ENCODE measurements at regions not wholly inside any gene's neighbourhood (a gene's known extent, or its start where the extent isn't known, plus 50 kb on each side); places are given as distances from the start of the nearest gene placed in this dataset.

GRCh38 chr13:109537584-109537983 lies 248.8 kb downstream of the IRS2 start:
- no peak for DNase-seq
- Histone ChIP-seq H3K4me3 (ENCODE audit: low read length) (no peak overlapping the region), H3K4me1 (ENCODE audit: control insufficient read depth, insufficient read depth, low read length) (no peaks in the 10 kb centered on the region), H3K36me3 (ENCODE audit: control insufficient read depth, insufficient read depth, low read length) (no peaks in the 10 kb centered on the region), H3K9me3 (ENCODE audit: control insufficient read depth, low read depth, low read length) (no peaks in the 10 kb centered on the region), H3K27ac (ENCODE audit: low read length) (no peak overlapping the region), H3K27me3 (ENCODE audit: control insufficient read depth, insufficient read depth, low read length) (no peaks in the 10 kb centered on the region)
- 50% methylated on average over 3 of the region's 12 CpGs for WGBS (ENCODE audit: insufficient coverage, low lambda C conversion rate)

GRCh38 chr13:109533350-109533749 lies 253.0 kb downstream of the IRS2 start:
- Histone ChIP-seq H3K4me1 (ENCODE audit: control insufficient read depth, insufficient read depth, low read length) (no peaks in the 10 kb centered on the region), H3K4me3 (ENCODE audit: low read length) (no peak overlapping the region), H3K27me3 (ENCODE audit: control insufficient read depth, insufficient read depth, low read length) (no peaks in the 10 kb centered on the region), H3K36me3 (ENCODE audit: control insufficient read depth, insufficient read depth, low read length) (no peaks in the 10 kb centered on the region), H3K9me3 (ENCODE audit: control insufficient read depth, low read depth, low read length) (no peaks in the 10 kb centered on the region), H3K27ac (ENCODE audit: low read length) (no peak overlapping the region)
- WGBS (ENCODE audit: insufficient coverage, low lambda C conversion rate), result no CpG with 5 or more reads among the region's 11 CpGs
- no peak for DNase-seq

- no peak for DNase-seq
- no peak overlapping the region for H3K4me3 ChIP-seq (ENCODE audit: low read length)
- H3K27ac ChIP-seq (ENCODE audit: low read length), result no peak overlapping the region
- no peaks in the 10 kb centered on the region for H3K9me3 ChIP-seq (ENCODE audit: control insufficient read depth, low read depth, low read length)
- H3K4me1 ChIP-seq (ENCODE audit: control insufficient read depth, insufficient read depth, low read length), result no peaks in the 10 kb centered on the region
- 100% methylated on average over 2 of the region's 5 CpGs for WGBS (ENCODE audit: insufficient coverage, low lambda C conversion rate)
- H3K36me3 ChIP-seq (ENCODE audit: control insufficient read depth, insufficient read depth, low read length), result no peaks in the 10 kb centered on the region
- peaks cover 2% of the 10 kb centered on the region for H3K27me3 ChIP-seq (ENCODE audit: control insufficient read depth, insufficient read depth, low read length)
Measured at GRCh38 chr13:109529964-109530363, 256.4 kb downstream of the IRS2 start.

GRCh38 chr13:109521719-109522118 lies 264.7 kb downstream of the IRS2 start:
- WGBS (ENCODE audit: insufficient coverage, low lambda C conversion rate), result no CpG with 5 or more reads among the region's 21 CpGs
- H3K9me3 ChIP-seq (ENCODE audit: control insufficient read depth, low read depth, low read length), result peaks cover 3% of the 10 kb centered on the region
- no peaks in the 10 kb centered on the region for H3K4me1 ChIP-seq (ENCODE audit: control insufficient read depth, insufficient read depth, low read length)
- no peak overlapping the region for H3K4me3 ChIP-seq (ENCODE audit: low read length)
- H3K27me3 ChIP-seq (ENCODE audit: control insufficient read depth, insufficient read depth, low read length), result peaks cover 2% of the 10 kb centered on the region
- no peaks in the 10 kb centered on the region for H3K36me3 ChIP-seq (ENCODE audit: control insufficient read depth, insufficient read depth, low read length)
- no peak overlapping the region for H3K27ac ChIP-seq (ENCODE audit: low read length)
- no peak for DNase-seq

- no peak overlapping the region for H3K4me3 ChIP-seq (ENCODE audit: low read length)
- no peak for DNase-seq
- H3K9me3 ChIP-seq (ENCODE audit: control insufficient read depth, low read depth, low read length), result peaks cover 3% of the 10 kb centered on the region
- H3K36me3 ChIP-seq (ENCODE audit: control insufficient read depth, insufficient read depth, low read length), result no peaks in the 10 kb centered on the region
- H3K27me3 ChIP-seq (ENCODE audit: control insufficient read depth, insufficient read depth, low read length), result no peaks in the 10 kb centered on the region
- H3K27ac ChIP-seq (ENCODE audit: low read length), result no peak overlapping the region
- H3K4me1 ChIP-seq (ENCODE audit: control insufficient read depth, insufficient read depth, low read length), result no peaks in the 10 kb centered on the region
Measured at GRCh38 chr13:109517517-109517916, 268.9 kb downstream of the IRS2 start.

- Histone ChIP-seq H3K27me3 (ENCODE audit: control insufficient read depth, insufficient read depth, low read length) (no peaks in the 10 kb centered on the region), H3K9me3 (ENCODE audit: control insufficient read depth, low read depth, low read length) (no peaks in the 10 kb centered on the region)
- DNase-seq, result no peak
Measured at GRCh38 chr13:109516186-109516585, 270.2 kb downstream of the IRS2 start.

GRCh38 chr13:109510013-109510412 lies 276.4 kb downstream of the IRS2 start:
- DNase-seq, result peak; percentile 6 to 59
- Histone ChIP-seq H3K27ac (ENCODE audit: low read length) (no peak overlapping the region), H3K4me1 (ENCODE audit: control insufficient read depth, insufficient read depth, low read length) (peaks cover 5% of the 10 kb centered on the region), H3K9me3 (ENCODE audit: control insufficient read depth, low read depth, low read length) (no peaks in the 10 kb centered on the region), H3K36me3 (ENCODE audit: control insufficient read depth, insufficient read depth, low read length) (no peaks in the 10 kb centered on the region), H3K4me3 (ENCODE audit: low read length) (no peak overlapping the region), H3K27me3 (ENCODE audit: control insufficient read depth, insufficient read depth, low read length) (no peaks in the 10 kb centered on the region)
- 23% methylated on average over 2 of the region's 3 CpGs for WGBS (ENCODE audit: insufficient coverage, low lambda C conversion rate)

More at GRCh38 chr13:109516186-109516585, 270.2 kb downstream of the IRS2 start:
- H3K36me3 ChIP-seq (ENCODE audit: control insufficient read depth, insufficient read depth, low read length), result no peaks in the 10 kb centered on the region
- no peak overlapping the region for H3K4me3 ChIP-seq (ENCODE audit: low read length)
- 59% methylated on average over 4 of the region's 4 CpGs for whole genome bisulfite sequencing (ENCODE audit: insufficient coverage, low lambda C conversion rate)
- no peak overlapping the region for H3K27ac ChIP-seq (ENCODE audit: low read length)
- no peaks in the 10 kb centered on the region for H3K4me1 ChIP-seq (ENCODE audit: control insufficient read depth, insufficient read depth, low read length)

GRCh38 chr13:109509154-109509900 lies 277.1 kb downstream of the IRS2 start:
- Histone ChIP-seq H3K27me3 (ENCODE audit: control insufficient read depth, insufficient read depth, low read length) (no peaks in the 10 kb centered on the region), H3K9me3 (ENCODE audit: control insufficient read depth, low read depth, low read length) (no peaks in the 10 kb centered on the region), H3K4me1 (ENCODE audit: control insufficient read depth, insufficient read depth, low read length) (peaks cover 5% of the 10 kb centered on the region), H3K27ac (ENCODE audit: low read length) (no peak overlapping the region), H3K4me3 (ENCODE audit: low read length) (no peak overlapping the region), H3K36me3 (ENCODE audit: control insufficient read depth, insufficient read depth, low read length) (no peaks in the 10 kb centered on the region)
- DNase-seq, result peak in 1 of 2 donors; percentile 34
- WGBS (ENCODE audit: insufficient coverage, low lambda C conversion rate), result no CpG with 5 or more reads among the region's 4 CpGs

GRCh38 chr13:109500146-109500773 lies 286.1 kb downstream of the IRS2 start:
- Histone ChIP-seq H3K9me3 (ENCODE audit: control insufficient read depth, low read depth, low read length) (no peaks in the 10 kb centered on the region), H3K27me3 (ENCODE audit: control insufficient read depth, insufficient read depth, low read length) (no peaks in the 10 kb centered on the region), H3K4me3 (ENCODE audit: low read length) (no peak overlapping the region), H3K36me3 (ENCODE audit: control insufficient read depth, insufficient read depth, low read length) (no peaks in the 10 kb centered on the region), H3K27ac (ENCODE audit: low read length) (no peak overlapping the region), H3K4me1 (ENCODE audit: control insufficient read depth, insufficient read depth, low read length) (no peaks in the 10 kb centered on the region)
- 100% methylated on average over 1 of the region's 6 CpGs for WGBS (ENCODE audit: insufficient coverage, low lambda C conversion rate)
- DNase-seq, result no peak

GRCh38 chr13:109497917-109498316 lies 288.5 kb downstream of the IRS2 start:
- Histone ChIP-seq H3K4me1 (ENCODE audit: control insufficient read depth, insufficient read depth, low read length) (no peaks in the 10 kb centered on the region), H3K4me3 (ENCODE audit: low read length) (no peak overlapping the region), H3K36me3 (ENCODE audit: control insufficient read depth, insufficient read depth, low read length) (no peaks in the 10 kb centered on the region), H3K27ac (ENCODE audit: low read length) (no peak overlapping the region), H3K9me3 (ENCODE audit: control insufficient read depth, low read depth, low read length) (no peaks in the 10 kb centered on the region), H3K27me3 (ENCODE audit: control insufficient read depth, insufficient read depth, low read length) (no peaks in the 10 kb centered on the region)
- no CpG with 5 or more reads among the region's 10 CpGs for WGBS (ENCODE audit: insufficient coverage, low lambda C conversion rate)
- no peak for DNase-seq

- no peak overlapping the region for H3K4me3 ChIP-seq (ENCODE audit: low read length)
- no peaks in the 10 kb centered on the region for H3K36me3 ChIP-seq (ENCODE audit: control insufficient read depth, insufficient read depth, low read length)
- WGBS (ENCODE audit: insufficient coverage, low lambda C conversion rate), result no CpG with 5 or more reads among the region's 7 CpGs
- H3K4me1 ChIP-seq (ENCODE audit: control insufficient read depth, insufficient read depth, low read length), result no peaks in the 10 kb centered on the region
- no peaks in the 10 kb centered on the region for H3K9me3 ChIP-seq (ENCODE audit: control insufficient read depth, low read depth, low read length)
- H3K27me3 ChIP-seq (ENCODE audit: control insufficient read depth, insufficient read depth, low read length), result no peaks in the 10 kb centered on the region
- no peak for DNase-seq
- H3K27ac ChIP-seq (ENCODE audit: low read length), result no peak overlapping the region
Measured at GRCh38 chr13:109496216-109496615, 290.2 kb downstream of the IRS2 start.
